ENCODE measurements at regions not wholly inside any gene's neighbourhood (a gene's known extent, or its start where the extent isn't known, plus 50 kb on each side); places are given as distances from the start of the nearest gene placed in this dataset.
"Not testable (repeated sequence)": the region's sequence is repeated elsewhere in the genome, so short reads cannot be mapped to it uniquely, and the experiment has no call there.

GRCh38 chr16:5158494-5158893, 60.9 kb upstream of the EEF2KMT start:
- Histone ChIP-seq H3K27me3 (ENCODE audit: low read depth, low read length) (no peaks in the 10 kb centered on the region), H3K4me1 (ENCODE audit: low read length) (peaks cover 11% of the 10 kb centered on the region), H3K36me3 (replicated peaks; ENCODE audit: low read depth, low read length) (no peaks in the 10 kb centered on the region), H3K79me2 (ENCODE audit: low read length) (no peaks in the 10 kb centered on the region), H3K4me3 (ENCODE audit: low read length) (no peak overlapping the region), H2AFZ (ENCODE audit: low read depth, low read length) (no peak overlapping the region), H3K4me2 (ENCODE audit: low read length) (no peak overlapping the region), H4K20me1 (ENCODE audit: insufficient read depth, low read length) (no peaks in the 10 kb centered on the region), H3K27ac (ENCODE audit: low read length) (no peak overlapping the region), H3K9me3 (ENCODE audit: insufficient read depth, low read length) (no peaks in the 10 kb centered on the region), H3K9ac (ENCODE audit: low read length) (no peak overlapping the region)
- TF ChIP-seq EZH2phosphoT487 (IDR thresholded peaks at IDR 0.05; ENCODE audit: low read depth) = no peak
- no peak for TF ChIP-seq CTCF (IDR thresholded peaks at IDR 0.05; ENCODE audit: low read depth, low read length)

- H3K4me2 ChIP-seq (ENCODE audit: low read length); H3K27me3 ChIP-seq (ENCODE audit: low read depth, low read length); H4K20me1 ChIP-seq (ENCODE audit: insufficient read depth, low read length); H3K27ac ChIP-seq (ENCODE audit: low read length); H3K9me3 ChIP-seq (ENCODE audit: insufficient read depth, low read length); H2AFZ ChIP-seq (ENCODE audit: low read depth, low read length); H3K9ac ChIP-seq (ENCODE audit: low read length); H3K79me2 ChIP-seq (ENCODE audit: low read length); H3K4me3 ChIP-seq (ENCODE audit: low read length); H3K36me3 ChIP-seq (replicated peaks; ENCODE audit: low read depth, low read length): not testable (repeated sequence)
- H3K4me1 ChIP-seq (ENCODE audit: low read length) = peaks cover 11% of the 10 kb centered on the region
Measured at GRCh38 chr16:5156486-5156885, 58.9 kb upstream of the EEF2KMT start.

GRCh38 chr16:5154006-5154405, 56.4 kb upstream of the EEF2KMT start:
- not testable (repeated sequence) for H3K79me2 ChIP-seq (ENCODE audit: low read length); H3K4me2 ChIP-seq (ENCODE audit: low read length); H3K9ac ChIP-seq (ENCODE audit: low read length); H3K4me1 ChIP-seq (ENCODE audit: low read length); H3K9me3 ChIP-seq (ENCODE audit: insufficient read depth, low read length); H2AFZ ChIP-seq (ENCODE audit: low read depth, low read length); H3K4me3 ChIP-seq (ENCODE audit: low read length); H3K36me3 ChIP-seq (replicated peaks; ENCODE audit: low read depth, low read length); H3K27me3 ChIP-seq (ENCODE audit: low read depth, low read length); H4K20me1 ChIP-seq (ENCODE audit: insufficient read depth, low read length); H3K27ac ChIP-seq (ENCODE audit: low read length)

- H2AFZ ChIP-seq (ENCODE audit: low read depth, low read length); H3K4me2 ChIP-seq (ENCODE audit: low read length); H3K4me3 ChIP-seq (ENCODE audit: low read length); H4K20me1 ChIP-seq (ENCODE audit: insufficient read depth, low read length); H3K4me1 ChIP-seq (ENCODE audit: low read length); H3K27ac ChIP-seq (ENCODE audit: low read length); H3K9ac ChIP-seq (ENCODE audit: low read length); H3K9me3 ChIP-seq (ENCODE audit: insufficient read depth, low read length); H3K27me3 ChIP-seq (ENCODE audit: low read depth, low read length); H3K36me3 ChIP-seq (replicated peaks; ENCODE audit: low read depth, low read length); H3K79me2 ChIP-seq (ENCODE audit: low read length): not testable (repeated sequence)
Measured at GRCh38 chr16:5151409-5151808, 53.8 kb upstream of the EEF2KMT start.
